Stimulated activated CD4-positive, alpha-beta T cell treated with anti-CD3 and anti-CD28 coated beads, Interleukin-4, amount 100 ng/mL, for 1 hour (primary cell): ENCODE measurements at regions not wholly inside any gene's neighbourhood (a gene's known extent, or its start where the extent isn't known, plus 50 kb on each side); places are given as distances from the start of the nearest gene placed in this dataset.
A peak's percentile ranks its signal among the peaks of the same experiment; 100 is the strongest.

Experiments
- DNase-seq: peaks from one replicate; pipeline ENCODE4 v3.0.0-alpha.2; 2020

DNA sequence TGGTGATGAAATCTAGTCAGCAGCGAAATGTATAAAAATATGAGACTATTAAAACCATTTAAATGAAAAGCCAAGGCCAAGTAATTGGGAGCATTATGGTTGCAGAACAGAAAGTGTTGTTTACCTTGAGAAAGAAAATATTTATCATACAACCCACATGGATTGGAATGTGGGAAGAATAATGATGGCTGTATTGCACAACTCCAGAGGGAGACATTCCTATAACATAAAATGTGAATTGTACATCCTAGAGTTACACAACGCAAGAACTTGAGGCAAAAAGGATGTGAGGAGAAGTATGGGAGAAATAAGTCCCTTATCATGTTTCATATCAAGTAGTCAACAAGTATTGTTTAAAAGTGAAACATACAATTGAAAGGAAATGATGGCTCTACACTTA lies 1014.0 kb upstream of the SEMA6A start:
- DNase-seq = no peak

DNA sequence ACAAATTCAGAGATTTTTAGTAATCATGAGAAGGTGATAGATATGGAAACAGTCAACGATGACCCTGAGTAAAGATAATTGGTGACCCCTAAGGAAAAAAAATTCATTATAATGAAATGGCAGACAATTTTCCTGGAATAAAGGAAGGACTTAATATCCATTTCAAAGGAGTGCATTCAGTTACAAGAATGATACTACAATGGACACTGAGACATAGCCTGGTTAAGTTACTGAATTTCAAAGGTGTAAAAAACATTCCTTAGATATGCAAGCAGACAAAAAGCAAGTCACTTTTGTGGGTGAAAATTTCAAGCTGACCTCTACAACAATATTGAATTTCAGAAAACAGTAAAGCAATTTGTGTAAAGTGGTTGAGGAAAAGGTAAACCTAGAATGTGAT lies 1012.5 kb upstream of the SEMA6A start:
- DNase-seq = no peak

DNA sequence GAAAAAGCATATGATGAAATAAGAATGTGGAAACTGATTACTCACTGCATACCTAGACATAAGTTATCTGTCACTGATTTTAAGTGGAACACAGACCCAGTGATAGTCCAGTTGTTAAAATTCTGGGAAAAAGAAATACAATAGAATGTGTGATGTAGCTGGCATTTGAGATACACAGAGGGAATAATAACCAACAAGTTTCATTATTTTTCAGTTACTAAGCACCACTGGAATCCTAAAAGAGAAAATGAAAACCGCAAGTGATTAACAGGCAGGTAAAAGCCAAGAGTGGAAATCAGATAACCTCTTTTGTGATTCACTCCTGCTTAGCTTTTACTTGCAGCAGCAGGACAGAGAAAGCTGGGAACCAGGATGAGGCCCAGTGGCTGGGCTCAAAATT lies 994.0 kb upstream of the SEMA6A start:
- no peak for DNase-seq

DNA sequence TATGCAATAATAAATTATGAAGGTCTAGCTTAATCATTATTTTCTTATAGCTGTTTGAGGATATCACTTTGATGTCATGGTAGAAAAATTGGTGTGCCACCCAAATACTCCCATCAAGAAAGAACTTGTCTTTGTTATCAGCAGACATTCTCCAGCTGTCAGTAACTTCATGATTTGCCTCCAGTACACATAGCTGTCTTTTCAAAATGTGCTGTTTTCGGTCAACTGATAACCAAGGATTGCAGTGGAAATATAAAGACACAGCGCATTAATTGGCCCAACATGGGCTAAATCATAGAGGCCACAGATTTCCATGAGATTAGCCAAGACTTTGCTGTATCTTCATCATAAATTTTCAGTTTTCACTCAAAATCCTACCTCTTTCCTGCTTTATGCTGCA lies 993.5 kb upstream of the SEMA6A start:
- DNase-seq = no peak

DNA sequence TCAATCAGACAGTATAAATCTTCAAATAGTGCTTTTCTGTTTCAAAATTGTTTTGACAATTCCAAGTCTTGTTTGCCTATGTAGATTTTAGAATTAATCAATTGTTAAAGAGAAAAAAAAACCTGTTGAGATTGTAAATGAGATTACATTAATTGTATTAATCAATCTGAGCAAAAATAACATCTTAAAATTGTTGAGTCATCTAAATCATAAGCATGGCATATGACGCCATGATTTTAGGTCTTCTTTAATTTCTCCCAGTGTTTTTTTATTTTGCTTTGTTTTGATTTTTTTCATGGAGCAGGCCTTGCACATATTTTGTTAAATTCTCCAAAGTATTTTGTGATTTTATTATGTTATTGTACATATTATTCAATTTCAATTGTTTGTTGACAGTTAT lies 988.0 kb upstream of the SEMA6A start:
- DNase-seq = no peak

DNA sequence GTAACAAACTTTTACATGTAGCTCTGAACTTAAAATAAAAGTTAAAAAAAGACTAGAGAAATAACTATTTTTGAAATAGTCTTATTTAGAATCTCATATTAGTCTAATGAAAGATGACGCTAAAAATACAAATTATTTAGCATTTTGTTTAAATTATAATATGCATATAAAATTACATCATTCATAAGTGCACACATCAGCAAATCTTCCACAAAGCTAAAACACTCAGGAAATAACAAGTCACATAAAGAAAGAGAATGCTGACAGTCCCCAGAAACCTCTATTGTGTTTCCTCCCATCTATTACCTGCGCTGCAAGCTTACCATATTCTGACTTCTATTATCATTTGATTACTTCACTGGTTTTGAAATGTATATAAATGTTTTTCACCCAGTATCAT lies 986.9 kb upstream of the SEMA6A start:
- no peak for DNase-seq

DNA sequence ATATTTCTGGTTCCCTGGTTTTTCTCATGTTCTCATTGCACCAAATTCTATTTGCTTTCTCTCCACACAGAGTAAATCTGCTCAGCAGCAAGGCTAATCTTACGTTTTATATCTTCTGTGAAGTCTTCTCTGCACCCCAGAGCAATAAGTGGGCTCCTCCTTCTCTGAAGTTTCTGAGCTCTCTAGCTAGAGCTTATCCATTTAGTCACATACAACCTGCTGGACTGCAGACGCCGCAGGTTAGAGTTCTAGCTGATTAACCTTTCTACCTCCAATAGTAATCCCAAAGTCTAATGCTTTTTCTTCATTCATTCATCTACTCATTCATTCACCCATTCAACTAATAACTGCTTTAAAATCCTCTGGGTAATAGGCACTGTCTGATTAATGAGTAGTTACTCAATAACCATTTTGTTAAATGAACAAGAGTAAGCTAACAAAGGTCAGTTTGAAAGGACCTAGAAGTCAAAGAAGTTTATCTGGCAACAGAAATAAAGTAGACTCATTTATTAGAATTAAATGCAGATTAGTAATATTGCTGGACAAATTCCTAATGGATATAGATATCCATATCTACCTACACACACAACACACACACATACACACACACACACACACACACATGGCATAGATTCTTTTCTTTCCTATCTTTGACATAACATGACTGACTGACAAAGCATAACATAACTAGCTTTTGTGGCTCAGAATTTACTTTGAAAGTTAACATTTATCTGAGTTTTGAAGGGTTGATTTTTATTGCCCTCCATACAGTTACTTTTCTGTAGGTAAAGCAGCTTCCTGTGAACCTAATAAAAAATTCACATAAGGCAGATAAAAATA lies 984.6 kb upstream of the SEMA6A start:
- no peak for DNase-seq

DNA sequence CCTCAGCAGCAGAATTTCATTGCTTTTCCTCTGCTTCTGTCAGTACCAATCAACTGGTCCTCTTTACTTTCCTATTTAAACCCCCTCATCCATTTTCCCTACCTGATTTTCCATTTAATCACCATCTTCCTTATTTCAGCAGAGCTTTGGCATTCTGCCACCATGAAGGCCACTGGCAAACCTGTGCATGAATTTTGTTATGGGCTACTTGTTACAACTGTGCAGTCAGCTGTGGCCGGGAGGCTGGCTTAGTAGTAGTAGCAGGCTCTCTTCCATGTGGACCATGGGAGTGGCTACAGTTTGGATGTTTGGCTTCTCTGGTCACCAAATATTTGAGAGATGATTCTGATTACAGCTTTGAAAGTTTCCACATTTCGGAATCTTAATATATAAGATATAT lies 976.6 kb upstream of the SEMA6A start:
- no peak for DNase-seq

DNA sequence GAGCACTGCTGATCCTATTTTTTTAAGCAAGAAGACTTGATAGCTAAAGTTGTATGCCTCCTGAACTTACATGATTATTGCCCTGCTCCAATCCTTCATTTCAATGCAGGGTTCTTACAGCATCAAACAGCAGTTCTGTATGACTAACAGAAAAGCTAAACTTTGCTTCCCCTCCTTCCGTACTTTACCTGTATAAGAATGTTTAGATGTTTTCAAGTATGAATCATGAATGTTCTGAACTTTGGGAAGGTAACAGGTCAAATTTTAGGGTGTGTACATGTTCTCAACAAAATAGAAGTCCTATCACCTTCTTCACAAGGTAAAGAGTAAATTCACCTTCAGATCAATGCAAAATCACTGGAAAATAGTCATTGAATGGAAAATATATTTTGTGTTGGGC lies 972.6 kb upstream of the SEMA6A start:
- no peak for DNase-seq

DNA sequence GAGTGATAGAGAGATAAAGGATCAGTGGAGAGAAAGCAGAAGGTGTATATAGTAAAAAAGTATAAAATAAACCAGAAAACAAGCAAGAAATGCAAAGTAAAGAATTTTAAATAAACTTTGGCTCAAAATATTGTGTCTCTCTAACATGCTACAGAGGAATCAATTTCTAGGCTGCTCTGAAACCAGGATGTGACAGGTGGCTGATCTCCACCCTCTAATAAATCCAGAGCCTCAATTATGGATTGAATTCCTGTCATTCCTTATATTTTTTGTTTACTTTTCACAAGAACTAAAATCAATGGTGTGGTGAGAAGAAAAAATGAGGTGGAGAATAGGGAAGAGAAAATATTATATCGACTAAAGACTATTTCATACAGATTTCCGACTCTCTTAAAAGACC lies 965.1 kb upstream of the SEMA6A start:
- DNase-seq = no peak

DNA sequence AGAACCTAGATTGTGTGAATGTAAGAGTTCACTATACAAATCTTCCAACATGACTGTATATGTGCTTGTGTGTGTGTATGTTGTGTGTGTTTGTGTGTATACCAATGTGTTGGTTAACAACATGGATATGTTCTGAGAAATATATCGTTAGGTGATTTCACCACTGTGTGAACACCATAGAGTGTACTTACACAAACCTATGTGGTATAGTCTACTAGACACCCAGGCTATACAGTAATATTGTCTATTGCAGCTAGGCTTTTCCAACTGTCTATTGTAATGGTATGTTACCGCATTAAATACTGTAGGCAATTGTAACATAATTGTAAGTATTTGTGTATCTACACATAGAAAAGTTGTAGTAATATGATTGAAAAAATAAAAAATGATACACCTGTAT lies 959.2 kb upstream of the SEMA6A start:
- DNase-seq = no peak

DNA sequence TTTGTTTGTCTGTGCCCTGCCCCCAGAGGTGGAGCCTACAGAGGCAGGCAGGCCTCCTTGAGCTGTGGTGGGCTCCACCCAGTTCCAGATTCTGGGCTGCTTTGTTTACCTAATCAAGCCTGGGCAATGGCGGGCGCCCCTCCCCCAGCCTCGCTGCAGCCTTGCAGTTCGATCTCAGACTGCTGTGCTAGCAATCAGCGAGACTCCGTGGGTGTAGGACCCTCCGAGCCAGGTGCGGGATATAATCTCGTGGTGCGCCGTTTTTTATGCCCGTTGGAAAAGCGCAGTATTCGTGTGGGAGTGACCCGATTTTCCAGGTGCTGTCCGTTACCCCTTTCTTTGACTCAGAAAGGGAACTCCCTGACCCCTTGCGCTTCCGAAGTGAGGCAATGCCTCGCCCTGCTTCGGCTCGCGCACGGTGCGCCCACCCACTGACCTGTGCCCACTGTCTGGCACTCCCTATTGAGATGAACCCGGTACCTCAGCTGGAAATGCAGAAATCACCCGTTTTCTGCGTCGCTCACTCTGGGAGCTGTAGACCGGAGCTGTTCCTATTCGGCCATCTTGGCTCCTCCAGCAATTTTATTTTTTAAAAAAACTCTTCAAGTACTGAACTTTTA lies 958.5 kb upstream of the SEMA6A start:
- peak; percentile 1 for DNase-seq

DNA sequence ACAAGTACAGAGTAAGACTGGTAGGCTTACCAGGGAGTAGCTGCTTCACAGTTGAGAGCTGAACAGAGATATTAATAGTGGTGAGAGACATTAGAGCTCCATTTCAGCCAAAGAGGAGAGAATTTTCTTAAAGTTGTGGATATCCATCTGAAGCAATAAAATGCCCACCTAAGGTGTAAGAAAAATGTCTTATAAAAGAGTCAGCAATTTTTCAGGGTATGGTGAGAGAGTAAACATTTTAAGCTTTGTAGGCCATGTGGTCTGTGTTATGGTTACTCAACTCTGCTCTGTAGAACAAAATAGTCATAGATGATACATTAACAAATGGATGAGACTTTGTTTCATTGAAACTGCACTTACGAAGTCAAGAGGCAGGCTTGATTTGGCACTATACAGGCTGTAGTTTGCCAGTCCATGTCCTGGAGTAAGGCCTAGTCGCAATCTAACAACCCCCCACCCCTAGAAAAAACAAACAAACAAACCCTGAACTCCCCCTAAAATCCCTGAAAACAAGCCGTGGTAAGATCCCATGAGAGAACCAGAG lies 945.4 kb upstream of the SEMA6A start:
- no peak for DNase-seq

DNA sequence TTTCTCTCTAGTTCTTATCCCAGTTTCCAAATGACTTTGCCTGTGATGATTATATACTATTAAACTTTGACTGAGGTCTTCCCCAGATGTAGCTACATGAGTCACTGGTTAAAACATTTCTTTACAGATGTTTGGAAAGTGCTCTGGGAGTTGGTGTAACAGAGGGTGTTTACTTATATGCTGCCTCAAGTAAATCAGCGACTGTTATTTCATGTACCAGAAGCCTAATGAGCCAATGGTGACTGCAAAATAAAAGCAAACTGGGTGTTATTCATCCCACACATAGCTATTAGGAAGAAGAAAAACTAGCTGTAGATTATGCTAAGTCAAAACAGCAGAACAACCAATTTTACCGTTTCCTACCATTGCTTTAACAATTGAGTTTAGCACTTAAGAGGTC lies 929.7 kb upstream of the SEMA6A start:
- no peak for DNase-seq

DNA sequence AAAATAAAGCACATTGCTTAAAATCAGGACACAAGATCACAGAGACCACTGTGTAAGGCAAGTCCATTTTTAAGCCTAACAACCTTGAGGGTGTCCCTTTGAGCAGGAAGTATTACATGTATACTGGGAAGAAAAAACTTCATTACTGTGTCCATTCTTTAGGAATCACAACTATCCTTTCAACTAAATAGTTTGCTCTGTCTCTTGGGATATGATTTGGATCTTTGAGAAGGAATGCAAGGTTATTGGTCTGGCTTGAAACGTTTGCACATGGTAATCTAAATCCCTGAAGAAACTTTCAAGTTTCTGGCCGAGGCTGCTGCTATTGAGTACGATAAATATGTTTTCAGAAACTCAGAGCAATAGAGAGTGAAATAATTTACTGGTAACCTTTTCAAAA lies 923.0 kb upstream of the SEMA6A start:
- DNase-seq = no peak

DNA sequence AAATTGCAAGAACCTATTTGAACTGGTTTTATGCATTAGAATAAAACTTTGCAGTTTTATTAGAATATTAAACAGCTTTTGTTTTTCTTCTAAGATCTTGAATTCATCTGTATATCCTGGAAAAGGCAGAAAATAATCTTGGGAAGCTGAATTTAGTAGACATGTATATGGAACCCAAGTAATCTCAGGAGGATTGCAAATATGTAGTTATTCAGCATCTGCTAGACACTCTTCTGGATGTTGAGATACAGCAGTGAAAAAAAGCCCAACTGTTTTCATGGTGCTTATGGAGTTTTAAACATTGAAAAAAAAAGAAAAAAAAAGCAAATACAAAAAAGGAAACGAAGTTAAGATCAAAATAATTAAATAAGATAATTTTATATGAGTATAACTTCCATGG lies 922.2 kb upstream of the SEMA6A start:
- DNase-seq = no peak

DNA sequence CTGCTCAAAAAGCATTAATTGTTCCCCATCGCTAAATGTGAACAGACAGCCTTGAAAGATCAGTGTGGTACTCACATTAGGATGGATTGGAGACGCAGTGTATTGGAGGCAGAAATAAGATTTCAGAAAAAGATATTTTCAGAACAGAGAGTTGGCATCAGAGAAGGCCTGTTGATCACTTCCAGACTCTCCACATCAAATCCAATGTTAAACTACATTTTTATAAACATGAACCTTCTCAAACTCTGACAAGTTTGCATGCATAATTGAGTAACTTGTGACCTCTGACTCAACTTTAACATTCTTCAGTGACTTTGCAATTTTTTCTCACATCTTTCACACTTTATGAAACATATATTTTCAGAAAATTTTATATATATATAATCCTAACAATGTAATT lies 919.6 kb upstream of the SEMA6A start:
- no peak for DNase-seq

DNA sequence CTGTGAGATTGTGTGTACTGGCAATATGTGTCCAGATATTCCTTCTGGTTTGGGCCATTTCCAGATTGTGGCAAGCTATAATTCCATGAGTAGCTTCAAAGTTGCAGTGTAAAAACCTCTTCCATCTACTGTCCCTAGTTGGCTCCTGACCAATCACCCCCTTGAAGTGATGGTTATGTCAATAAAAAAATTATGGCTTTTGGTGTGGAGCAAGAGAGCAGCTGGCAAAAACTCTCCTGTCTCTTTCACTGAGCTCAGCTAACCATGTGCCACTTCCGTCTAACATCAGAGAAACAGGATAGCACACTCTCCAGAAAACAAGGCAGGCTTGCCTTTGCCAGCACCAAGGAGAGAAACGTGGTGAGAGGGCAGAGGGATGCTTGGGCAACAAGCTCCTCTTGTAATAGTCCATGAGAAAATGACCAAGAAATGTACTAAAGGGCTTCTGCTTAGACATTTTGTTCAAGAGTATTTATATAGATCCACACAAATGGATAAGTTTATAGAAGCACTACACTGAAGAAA lies 914.4 kb upstream of the SEMA6A start:
- DNase-seq = no peak

DNA sequence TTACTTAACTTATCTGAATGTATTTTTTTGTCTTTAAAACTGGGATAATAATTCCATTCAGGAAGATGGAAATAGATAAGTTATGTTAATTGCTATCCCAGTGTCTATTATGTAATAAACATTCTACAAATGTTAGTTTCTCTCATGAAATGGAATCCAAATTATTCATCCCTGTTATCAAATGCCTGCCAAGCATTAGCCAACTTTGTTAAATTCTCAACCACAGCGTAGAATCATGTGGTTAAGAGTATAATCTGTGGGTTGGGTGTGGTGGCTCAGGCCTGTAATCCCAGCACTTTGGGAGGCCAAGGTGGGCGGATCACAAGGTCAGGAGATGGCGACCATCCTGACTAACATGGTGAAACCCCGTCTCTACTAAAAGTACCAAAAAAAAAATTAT lies 912.9 kb upstream of the SEMA6A start:
- no peak for DNase-seq

DNA sequence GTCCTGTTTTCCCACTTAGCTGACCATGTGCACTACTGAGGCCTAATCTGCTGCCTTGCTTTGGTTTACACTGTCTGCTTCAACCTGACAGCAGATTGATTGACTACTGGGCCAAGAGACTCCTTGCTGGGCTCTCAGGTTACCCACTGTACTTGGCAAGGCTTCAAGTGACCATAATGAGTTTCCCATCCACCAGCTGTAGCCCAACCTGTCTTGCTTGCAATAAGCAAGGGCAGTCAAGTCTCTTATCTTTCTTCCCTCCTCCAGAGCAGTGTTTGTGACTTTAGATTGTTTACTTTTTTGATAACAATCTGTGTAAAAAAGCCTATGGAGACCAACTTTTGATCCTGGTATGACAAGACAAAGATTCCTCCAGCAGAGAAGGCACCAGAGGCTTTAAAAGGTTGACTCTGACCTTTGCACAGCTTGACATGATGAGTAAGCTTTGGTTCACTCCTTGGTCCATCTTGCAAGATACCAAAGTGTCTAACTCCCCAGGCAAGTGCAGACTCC lies 912.3 kb upstream of the SEMA6A start:
- no peak for DNase-seq

DNA sequence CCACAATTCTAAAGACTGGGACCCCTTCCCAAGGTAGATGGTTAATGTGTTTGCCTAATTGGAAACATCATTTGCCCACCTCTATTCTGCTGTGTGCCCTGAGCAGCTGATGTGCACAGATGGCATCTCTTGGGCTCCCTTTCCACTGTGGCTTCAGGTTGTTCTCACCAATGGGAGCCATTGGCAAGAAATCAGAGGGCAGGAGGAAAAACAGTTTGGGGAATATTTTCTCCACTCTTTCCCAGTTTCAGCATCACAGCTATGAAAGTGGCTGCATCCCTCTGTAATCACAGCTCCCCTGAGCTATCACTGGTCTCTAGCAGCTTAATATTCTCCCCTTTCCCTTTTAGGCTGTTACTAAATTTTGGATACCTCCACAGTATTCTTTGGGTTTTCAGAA lies 911.6 kb upstream of the SEMA6A start:
- DNase-seq = no peak

DNA sequence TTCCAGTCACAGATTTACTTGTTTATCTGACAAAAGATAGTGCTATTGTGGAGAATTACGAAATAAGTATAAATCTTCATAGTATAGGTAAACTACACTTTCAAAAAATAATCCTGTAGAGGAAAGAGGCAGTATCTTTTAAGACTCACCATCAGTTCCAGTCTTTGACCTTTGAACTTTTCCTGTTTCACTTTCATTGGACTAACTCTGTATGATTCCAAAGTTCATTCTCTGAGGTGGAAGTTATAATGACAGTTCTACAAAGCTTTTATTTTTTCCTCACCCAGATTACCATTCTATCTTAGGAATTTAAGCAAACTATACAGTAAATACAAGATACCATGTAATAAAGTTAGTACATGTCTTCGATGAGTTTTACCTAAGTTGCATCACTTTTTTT lies 901.3 kb upstream of the SEMA6A start:
- DNase-seq = no peak

DNA sequence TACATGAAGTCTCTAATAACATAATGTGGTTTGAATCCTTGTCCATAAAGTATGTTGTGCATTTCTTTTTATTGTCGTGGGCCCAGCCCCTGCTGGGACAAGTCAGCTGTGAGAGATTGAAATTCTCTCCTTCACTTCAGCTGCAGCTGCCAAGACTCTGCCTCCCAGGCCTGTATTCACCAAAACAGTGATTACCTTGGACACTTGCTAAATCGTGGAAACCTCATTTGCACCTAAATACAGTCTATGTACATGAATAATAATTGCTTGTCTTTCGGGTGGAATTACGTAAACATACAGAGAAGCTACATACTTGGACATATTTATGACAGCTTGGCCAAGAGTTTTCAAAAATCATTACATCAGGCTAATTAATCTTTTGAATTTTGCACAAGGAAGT lies 898.5 kb upstream of the SEMA6A start:
- DNase-seq = no peak

DNA sequence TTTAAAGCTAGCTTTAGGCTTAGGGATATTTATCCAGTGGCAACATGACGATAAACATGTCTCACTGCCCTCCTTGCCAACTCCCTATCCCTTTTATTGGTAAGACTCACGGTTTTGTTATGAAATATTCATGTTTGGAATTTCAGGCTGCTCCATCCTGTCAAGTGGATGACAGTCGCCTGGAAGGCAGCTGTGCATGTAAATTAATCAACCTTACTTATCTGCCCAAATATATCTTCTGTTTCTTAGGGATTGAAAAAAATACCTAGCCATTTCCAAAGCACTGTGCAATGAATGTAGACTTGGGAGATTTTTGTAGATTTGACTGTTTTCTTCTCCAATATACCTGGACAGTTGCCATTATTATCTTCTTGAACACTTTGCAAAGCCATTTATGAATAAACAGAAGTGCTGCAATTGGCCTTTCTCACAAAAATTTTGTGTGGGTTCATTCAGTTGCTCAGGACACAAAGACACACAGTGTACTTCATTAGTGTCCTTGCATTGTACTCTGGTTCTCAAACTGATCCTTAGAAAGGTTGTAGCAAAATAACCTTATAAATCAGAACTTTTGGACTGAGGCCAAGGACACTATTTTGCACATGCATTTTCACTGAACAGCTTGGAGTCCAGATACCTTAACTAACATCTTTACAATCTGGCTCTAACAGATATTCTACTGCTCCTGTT lies 889.4 kb upstream of the SEMA6A start:
- no peak for DNase-seq
